ENCODE measurements at regions not wholly inside any gene's neighbourhood (a gene's known extent, or its start where the extent isn't known, plus 50 kb on each side); places are given as distances from the start of the nearest gene placed in this dataset.

- TF ChIP-seq CTCF (IDR thresholded peaks at IDR 0.05 in 8 of 11, conservative IDR thresholded peaks at IDR 0.05 in 3 of 11), result no peak
- TF ChIP-seq POLR2A (IDR thresholded peaks at IDR 0.05), result no peak
These were observed 632.8 kb upstream of the RAG2 start for GRCh38 chr11:37230865-37231264.

Measured in spleen (tissue), 7 donors.